HPDE6-E6E7 (cell line): ENCODE measurements at regions not wholly inside any gene's neighbourhood (a gene's known extent, or its start where the extent isn't known, plus 50 kb on each side); places are given as distances from the start of the nearest gene placed in this dataset.
"Not testable (repeated sequence)": the region's sequence is repeated elsewhere in the genome, so short reads cannot be mapped to it uniquely, and the experiment has no call there.

Source experiments
- DNase-seq: peaks from one replicate; pipeline ENCODE4 v3.0.0; 2011; ENCODE audit warnings: missing footprints; ENCODE audit errors: extremely low spot score

GRCh38 chr9:38518826-38519225, 94.6 kb upstream of the IGFBPL1 start:
- no peak for DNase-seq

DNA sequence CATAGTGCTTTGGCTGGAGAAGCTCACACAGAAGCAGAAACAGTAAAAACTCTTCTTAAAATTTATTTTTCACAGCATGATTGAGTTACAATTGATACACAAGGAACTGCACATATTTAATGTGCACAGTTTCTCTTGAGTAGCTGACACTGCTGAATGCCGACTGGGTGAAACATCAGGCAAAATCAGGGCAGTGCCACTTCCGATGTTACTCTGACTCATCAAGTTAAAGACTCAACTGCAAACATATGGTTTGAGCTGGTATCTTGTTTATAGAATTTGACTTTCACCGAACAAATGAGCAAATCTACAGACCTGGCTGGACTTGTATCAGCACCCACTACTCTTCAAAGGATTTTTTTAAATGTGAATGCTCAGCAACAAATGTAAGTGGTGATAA, 92.0 kb upstream of the IGFBPL1 start:
- peak; percentile 64 for DNase-seq

GRCh38 chr9:38515055-38515454, 90.8 kb upstream of the IGFBPL1 start:
- not testable (repeated sequence) for DNase-seq

- not testable (repeated sequence) for DNase-seq
These were observed 86.1 kb upstream of the IGFBPL1 start for GRCh38 chr9:38510340-38510739.

GRCh38 chr9:38507587-38507986, 83.3 kb upstream of the IGFBPL1 start:
- no peak for DNase-seq

DNA sequence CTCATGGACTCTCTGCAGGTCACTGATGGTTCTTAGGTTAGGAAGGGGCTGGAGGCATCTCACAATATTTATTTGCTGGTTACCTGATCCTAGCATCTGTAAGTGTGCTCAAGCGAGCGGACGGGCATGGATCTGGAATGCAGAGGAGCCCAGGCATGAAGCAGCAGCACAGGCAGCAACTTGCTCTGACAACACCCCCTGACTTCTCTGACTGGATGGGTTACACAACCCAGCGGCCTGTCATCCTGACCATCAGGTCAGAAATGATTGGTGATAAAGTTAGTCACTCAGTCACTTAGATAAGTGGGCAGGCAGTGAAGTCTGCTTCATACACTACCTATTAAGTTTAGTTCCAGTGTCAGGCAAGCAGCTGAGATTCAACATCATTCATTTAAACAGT, 75.9 kb upstream of the IGFBPL1 start:
- peak; percentile 76 for DNase-seq

DNA sequence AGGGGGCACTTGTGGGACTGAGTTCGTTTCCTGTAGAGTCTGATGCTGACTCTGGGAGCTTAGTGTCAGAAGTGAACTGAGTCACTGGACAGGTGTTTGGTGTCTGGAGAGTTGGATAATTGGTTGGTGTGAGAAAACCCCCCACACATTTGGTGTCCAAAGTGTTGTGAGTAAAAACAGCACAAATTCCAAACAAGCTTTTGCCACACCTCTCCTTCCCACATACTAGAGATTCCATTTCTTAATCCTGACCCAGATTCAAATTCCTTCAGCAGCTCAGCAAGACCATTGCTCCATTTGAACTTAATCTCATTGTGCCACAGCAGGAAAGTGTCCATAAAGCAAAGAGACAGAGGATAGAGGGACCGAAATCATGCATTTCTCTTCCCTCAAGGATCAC, 74.3 kb upstream of the IGFBPL1 start:
- DNase-seq: not testable (repeated sequence)

- DNase-seq: no peak
These were observed 64.8 kb upstream of the IGFBPL1 start for GRCh38 chr9:38489057-38489456.

GRCh38 chr9:38488156-38488698, 64.0 kb upstream of the IGFBPL1 start:
- DNase-seq: no peak

- DNase-seq: not testable (repeated sequence)
These were observed 63.3 kb upstream of the IGFBPL1 start for GRCh38 chr9:38487418-38488155.

DNA sequence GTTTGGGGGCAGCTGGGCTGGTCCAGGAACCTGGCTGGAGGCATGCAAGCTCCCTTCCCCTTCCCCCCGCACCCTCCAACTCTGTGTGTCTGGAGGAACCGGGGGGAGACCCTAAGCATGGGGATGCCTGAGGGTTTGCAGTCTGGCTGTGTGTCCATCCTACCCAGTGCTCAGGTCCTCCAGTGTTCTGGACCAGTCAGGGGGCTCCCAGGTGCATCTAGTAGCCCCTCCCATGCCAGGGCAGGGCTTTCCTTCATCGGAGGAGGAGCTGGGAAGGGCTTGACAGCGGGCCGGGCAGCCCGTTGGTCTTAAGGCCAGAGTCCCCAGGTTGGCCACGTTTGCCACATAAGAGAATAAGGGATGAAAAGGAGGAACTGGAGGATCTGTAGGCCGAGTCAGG, 62.6 kb upstream of the IGFBPL1 start:
- DNase-seq: no peak

DNA sequence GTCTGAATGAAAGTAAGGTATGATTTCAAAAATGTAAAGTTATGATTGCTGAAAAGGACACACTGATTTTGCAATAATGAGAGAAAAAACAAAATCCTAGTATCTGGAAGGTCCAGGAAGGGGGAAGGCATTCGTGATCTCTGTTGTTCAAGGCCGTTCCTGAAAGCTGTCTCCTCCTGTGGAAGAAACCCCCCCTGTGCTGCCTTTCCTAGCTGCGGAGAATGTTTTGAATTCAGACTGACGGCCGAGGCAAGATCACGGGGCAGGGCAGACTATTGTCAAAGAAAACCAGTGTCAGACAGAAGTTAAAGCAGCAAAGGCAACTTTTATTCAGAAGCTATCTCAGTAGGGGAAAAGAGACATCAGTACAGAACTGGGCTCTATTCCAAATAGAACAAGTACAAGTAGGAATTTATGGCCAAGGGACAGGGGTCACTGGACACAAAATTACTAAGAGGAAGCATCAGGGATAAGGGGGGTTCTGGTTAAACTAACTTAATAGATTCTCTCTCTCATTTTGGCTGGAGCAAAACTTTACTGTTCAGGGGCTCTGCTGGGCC, 61.9 kb upstream of the IGFBPL1 start:
- DNase-seq: no peak

DNA sequence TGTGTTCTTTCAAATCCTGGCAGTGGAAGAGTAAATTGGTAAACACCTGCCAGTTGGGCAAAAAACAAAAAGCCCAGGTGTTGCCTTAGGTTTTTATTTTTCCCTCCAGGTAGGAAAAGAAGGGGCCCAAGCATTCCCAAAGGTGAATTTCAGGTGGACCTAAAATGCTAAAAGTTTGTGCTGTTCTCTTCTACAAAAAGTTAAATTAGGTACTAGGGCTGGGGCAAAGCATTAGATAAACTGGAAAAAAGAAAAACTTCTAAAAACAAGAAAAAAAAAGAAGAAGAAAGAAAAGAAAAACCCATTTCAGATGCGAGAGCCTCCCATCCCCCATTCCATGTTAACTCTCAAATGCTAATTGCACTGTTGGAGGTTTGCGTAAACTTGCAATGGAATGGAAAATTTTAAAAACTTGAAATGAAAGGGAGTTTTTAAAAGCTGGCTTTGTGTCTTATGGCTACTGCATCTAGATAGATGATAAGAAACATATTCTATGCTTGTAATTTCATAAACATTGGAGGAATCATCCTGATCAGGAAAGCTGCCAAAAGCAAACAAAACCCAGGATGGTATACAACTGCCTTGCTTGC, 59.9 kb upstream of the IGFBPL1 start:
- not testable (repeated sequence) for DNase-seq

DNA sequence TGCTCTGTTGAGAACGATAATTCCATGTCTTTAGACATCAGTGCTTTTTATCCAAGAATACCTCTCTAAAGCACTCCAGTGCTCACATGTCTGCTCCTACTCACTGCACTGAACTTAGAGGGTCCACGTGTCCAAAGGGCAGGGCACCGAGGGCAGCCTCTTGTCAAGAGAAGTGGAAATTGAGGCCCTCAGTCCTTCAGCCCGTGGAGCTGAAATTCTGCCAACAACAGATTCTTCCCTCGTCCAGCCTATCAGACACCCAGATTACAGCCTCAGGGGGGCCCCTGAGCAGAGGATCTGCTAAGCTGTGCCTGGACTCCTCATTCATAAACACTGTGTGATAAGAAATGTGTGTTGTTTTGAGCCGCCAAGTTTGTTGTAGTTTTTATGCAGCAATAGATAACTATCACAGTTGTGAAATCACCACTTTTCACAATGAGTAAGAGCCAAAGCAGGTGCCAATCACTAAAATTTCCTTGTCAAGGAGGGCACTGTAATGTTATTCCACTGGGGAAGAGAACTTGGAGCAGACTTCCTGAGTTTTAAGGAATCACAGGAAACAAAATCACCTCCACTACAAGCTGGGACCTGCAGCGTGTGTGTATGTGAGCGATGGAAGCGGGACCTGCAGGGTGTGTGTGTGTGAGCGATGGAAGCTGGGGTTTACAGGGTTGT, 58.8 kb upstream of the IGFBPL1 start:
- DNase-seq: no peak

- DNase-seq: no peak
These were observed 54.0 kb upstream of the IGFBPL1 start for GRCh38 chr9:38478211-38478610.

- DNase-seq: not testable (repeated sequence)
These were observed 50.2 kb upstream of the IGFBPL1 start for GRCh38 chr9:38474476-38474875.
